GM18499 (cell line): ENCODE measurements at regions not wholly inside any gene's neighbourhood (a gene's known extent, or its start where the extent isn't known, plus 50 kb on each side); places are given as distances from the start of the nearest gene placed in this dataset.
"Not testable (repeated sequence)": the region's sequence is repeated elsewhere in the genome, so short reads cannot be mapped to it uniquely, and the experiment has no call there.

ENCODE experiments used
- ATAC-seq: cut with Tn5 transposase; IDR thresholded peaks from one replicate; pipeline ENCODE4 v1.9.1; 2021; ENCODE audit warnings: moderate number of reproducible peaks; ENCODE audit not compliant: insufficient read depth, unreplicated experiment

DNA sequence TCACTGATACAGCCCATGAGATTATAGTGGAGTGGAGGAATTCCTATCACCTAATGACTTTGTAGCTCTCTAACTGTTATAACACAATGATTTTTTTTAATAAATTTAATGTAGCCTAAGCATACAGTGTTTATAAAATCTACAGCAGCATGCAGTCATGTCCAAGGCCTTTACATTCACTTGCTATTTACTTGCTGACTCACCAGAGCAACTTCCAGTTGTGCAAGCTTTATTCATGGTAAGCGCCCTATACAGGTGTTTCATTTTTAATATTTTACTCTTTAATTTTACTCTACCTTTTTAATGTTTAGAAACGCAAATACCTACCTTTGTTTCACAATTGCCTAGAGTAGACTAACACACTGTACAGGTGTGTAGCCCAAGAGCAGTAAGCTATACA, 1652.2 kb downstream of the BRINP3 start:
- ATAC-seq, result no peak

DNA sequence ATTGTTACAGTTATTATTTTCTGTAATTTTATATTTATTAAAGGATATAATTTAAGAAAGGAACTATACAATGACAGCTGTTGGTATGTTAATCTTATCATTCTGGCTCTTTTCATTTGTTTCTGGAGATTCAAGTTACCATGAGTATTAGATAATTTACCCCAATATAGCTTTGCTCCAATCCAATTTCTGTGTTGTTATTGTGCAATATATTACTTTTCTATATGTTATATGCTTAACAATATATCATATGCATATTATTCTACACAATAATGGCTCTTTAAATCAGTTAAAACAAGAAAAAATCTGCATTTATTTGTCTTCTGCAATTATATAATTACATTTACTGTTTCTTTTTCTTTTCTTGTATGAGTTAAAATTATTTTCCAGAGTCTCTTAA, 1650.9 kb downstream of the BRINP3 start:
- ATAC-seq, result no peak

- ATAC-seq, result no peak
Observed at GRCh38 chr1:188827400-188827799, 1650.3 kb downstream of the BRINP3 start.

DNA sequence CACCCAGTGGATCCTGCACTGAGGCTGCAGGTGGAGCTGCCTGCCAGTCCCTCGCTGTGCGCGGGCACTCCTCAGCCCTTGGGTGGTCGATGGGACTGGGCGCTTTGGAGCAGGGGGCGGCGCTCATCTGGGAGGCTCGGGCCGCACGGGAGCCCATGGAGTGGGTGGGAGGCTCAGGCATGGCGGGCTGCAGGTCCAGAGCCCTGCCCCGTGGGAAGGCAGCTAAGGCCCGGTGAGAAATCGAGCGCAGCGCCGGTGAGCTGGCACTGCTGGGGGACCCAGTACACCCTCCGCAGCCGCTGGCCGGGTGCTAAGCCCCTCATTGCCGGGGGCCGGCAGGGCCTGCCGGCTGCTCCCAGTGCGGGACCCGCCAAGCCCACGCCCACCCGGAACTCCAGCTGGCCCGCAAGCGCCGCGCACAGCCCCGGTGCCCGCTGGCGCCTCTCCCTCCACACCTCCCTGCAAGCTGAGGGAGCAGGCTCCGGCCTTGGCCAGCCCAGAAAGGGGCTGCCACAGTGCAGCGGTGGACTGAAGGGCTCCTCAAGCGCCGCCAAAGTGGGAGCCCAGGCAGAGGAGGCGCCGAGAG, 1636.5 kb downstream of the BRINP3 start:
- ATAC-seq, result not testable (repeated sequence)

GRCh38 chr1:188846468-188846867, 1631.2 kb downstream of the BRINP3 start:
- no peak for ATAC-seq

DNA sequence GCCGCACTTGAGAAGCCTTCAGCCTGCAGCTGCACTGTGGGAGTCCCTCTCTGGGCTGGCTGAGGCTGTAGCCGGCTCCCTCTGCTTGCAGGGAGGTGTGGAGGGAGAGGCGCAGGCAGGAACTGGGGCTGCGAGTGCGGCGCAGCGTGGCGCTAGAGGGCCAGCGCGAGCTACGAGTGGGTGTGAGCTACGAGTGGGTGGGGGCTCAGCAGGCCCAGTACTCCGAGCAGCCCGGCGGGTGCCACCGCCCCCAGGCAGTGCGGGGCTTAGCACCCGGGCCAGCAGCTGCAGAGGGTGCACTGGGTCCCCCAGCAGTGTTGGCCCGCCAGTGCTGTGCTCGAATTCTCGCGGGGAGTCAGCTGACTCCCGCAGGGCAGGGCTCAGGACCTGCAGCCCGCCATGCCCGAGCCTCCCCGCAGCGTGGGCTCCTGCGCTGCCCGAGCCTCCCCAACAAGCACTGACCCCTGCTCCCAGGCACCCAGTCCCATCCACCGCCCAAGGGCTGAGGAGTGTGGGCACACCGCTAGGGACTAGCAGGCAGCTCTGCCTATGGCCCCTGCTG, 1620.1 kb downstream of the BRINP3 start:
- no peak for ATAC-seq

GRCh38 chr1:188867614-188868013, 1610.0 kb downstream of the BRINP3 start:
- ATAC-seq, result no peak

GRCh38 chr1:188871164-188871563, 1606.5 kb downstream of the BRINP3 start:
- no peak for ATAC-seq

- ATAC-seq, result no peak
Observed at GRCh38 chr1:188872376-188872775, 1605.3 kb downstream of the BRINP3 start.

- no peak for ATAC-seq
Observed at GRCh38 chr1:188877668-188878067, 1600.0 kb downstream of the BRINP3 start.

DNA sequence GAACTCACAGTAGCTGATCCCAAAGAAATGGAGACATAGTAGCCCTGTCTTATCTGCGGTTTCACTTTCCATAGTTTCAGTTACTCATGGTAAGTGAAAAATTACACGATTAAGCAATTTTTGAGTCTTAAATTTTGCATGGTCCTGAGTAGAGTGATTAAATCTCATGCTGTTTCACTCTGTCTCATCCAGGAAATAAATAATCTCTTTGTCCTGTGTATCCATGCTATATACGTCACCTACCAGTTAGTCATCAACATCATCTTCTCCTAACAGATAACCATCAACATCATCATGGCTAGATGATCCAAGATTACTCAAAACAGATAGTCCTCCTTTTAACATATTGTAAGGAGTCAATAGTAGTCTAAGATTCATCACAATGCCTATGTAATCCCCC, 1589.3 kb downstream of the BRINP3 start:
- ATAC-seq, result no peak

DNA sequence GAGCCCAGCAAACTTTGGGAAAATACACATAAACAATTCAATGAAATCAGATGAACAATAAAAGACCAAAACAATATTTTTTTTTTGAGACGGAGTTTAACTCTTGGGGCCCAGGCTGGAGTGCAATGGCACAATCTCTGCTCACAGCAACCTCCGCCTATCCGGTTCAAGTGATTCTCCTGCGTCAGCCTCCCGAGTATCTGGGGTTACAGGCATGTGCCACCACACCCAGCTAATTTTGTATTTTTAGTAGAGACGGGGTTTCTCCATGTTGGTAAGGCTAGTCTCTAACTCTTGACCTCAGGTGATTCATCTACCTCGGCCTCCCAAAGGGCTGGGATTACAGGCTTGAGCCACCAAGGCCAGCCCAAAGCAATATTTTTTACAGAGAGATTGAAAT, 1588.5 kb downstream of the BRINP3 start:
- no peak for ATAC-seq

- no peak for ATAC-seq
Observed at GRCh38 chr1:188891958-188892357, 1585.7 kb downstream of the BRINP3 start.

- ATAC-seq, result no peak
Observed at GRCh38 chr1:188895611-188896010, 1582.1 kb downstream of the BRINP3 start.

DNA sequence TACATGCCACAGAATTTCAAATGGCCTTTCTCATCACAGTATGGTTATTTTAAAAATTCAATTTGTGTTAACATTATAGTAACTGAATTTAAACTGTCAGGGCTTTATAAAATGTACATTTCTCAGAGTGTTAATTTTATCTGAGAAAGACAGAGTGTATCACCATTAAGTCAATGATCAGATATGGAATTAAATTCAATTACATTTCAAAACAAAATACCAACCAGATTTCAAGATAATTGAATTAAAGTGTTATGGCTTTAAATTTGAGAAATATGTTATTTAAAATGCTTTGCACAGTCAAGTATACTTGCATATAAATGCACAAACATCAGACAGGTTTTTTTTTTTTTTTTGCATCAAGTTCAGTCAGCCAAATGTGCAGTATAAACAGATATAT, 1574.4 kb downstream of the BRINP3 start:
- no peak for ATAC-seq

- ATAC-seq, result no peak
Observed at GRCh38 chr1:188904201-188904600, 1573.5 kb downstream of the BRINP3 start.

- no peak for ATAC-seq
Observed at GRCh38 chr1:188906921-188907641, 1570.6 kb downstream of the BRINP3 start.

GRCh38 chr1:188930382-188930781, 1547.3 kb downstream of the BRINP3 start:
- ATAC-seq, result no peak

GRCh38 chr1:188931506-188931905, 1546.2 kb downstream of the BRINP3 start:
- ATAC-seq, result no peak

GRCh38 chr1:188937965-188938551, 1539.6 kb downstream of the BRINP3 start:
- ATAC-seq, result no peak

- no peak for ATAC-seq
Observed at GRCh38 chr1:188941986-188942385, 1535.7 kb downstream of the BRINP3 start.
